OCI-LY1 (cell line): ENCODE measurements at regions not wholly inside any gene's neighbourhood (a gene's known extent, or its start where the extent isn't known, plus 50 kb on each side); places are given as distances from the start of the nearest gene placed in this dataset.

Experiments used
- H2AFZ ChIP-seq: fragments of 200-600 bp; sonication (generic), shearing (Covaris generic); 2 replicates; pipeline ENCODE4 v1.6.0; 2014; ENCODE audit warnings: antibody characterized with exemption, mild to moderate bottlenecking, low read length
- H3F3A ChIP-seq: fragments of 200-600 bp; sonication (generic), shearing (Covaris generic); 2 replicates; pipeline ENCODE4 v1.6.0; 2014; ENCODE audit warnings: mild to moderate bottlenecking, antibody characterized with exemption, low read length, moderate library complexity; ENCODE audit not compliant: insufficient read depth
- H3K27ac ChIP-seq: fragments of 200-600 bp; sonication (generic); 2 replicates; pipeline ENCODE4 v1.5.1; 2014; ENCODE audit warnings: low read length, mixed run types, mild to moderate bottlenecking, low read depth; ENCODE audit not compliant: poor library complexity, severe bottlenecking
- H3K27me3 ChIP-seq: fragments of 200-600 bp; sonication (generic); 2 replicates; pipeline ENCODE4 v1.6.0; 2014; ENCODE audit warnings: antibody characterized with exemption, mild to moderate bottlenecking, low read length, moderate library complexity; ENCODE audit not compliant: insufficient read depth
- H3K36me3 ChIP-seq: fragments of 200-600 bp; sonication (generic); 2 replicates; pipeline ENCODE4 v1.6.1; 2014; ENCODE audit warnings: mild to moderate bottlenecking, antibody characterized with exemption, low read length, moderate library complexity, mixed read lengths; ENCODE audit not compliant: insufficient read depth
- H3K4me1 ChIP-seq: fragments of 200-600 bp; sonication (generic); 2 replicates; pipeline ENCODE4 v1.5.1; 2014; ENCODE audit warnings: mild to moderate bottlenecking, low read length, moderate library complexity; ENCODE audit not compliant: insufficient read depth, severe bottlenecking
- H3K4me2 ChIP-seq: fragments of 200-600 bp; sonication (generic), shearing (Covaris generic); 2 replicates; pipeline ENCODE4 v1.6.1; 2014; ENCODE audit warnings: low read length
- H3K4me3 ChIP-seq: fragments of 200-600 bp; sonication (generic); 2 replicates; pipeline ENCODE4 v1.5.1; 2014; ENCODE audit warnings: low read length, low read depth, mild to moderate bottlenecking, mixed read lengths; ENCODE audit not compliant: poor library complexity, severe bottlenecking
- H3K79me2 ChIP-seq: fragments of 200-600 bp; shearing (Covaris generic); 2 replicates; pipeline ENCODE4 v1.6.1; 2016; ENCODE audit warnings: mixed run types, low read length, mixed read lengths; ENCODE audit not compliant: insufficient read depth
- H3K9ac ChIP-seq: fragments of 200-600 bp; sonication (generic), shearing (Covaris generic); 2 replicates; pipeline ENCODE4 v1.6.1; 2014; ENCODE audit warnings: mild to moderate bottlenecking, low read length, mixed read lengths
- H3K9me2 ChIP-seq: fragments of 200-600 bp; sonication (generic), shearing (Covaris generic); 2 replicates; pipeline ENCODE4 v1.6.1; 2014; ENCODE audit warnings: low read depth, mild to moderate bottlenecking, low read length, mixed read lengths
- H3K9me3 ChIP-seq: fragments of 200-600 bp; shearing (Covaris generic); 2 replicates; pipeline ENCODE4 v1.6.1; 2014; ENCODE audit warnings: low read length, mixed read lengths
- H4K20me1 ChIP-seq: fragments of 200-600 bp; sonication (generic), shearing (Covaris generic); 2 replicates; pipeline ENCODE4 v1.6.0; 2016; ENCODE audit warnings: mild to moderate bottlenecking, low read length; ENCODE audit not compliant: insufficient read depth
- CTCF ChIP-seq: fragments of 200-600 bp; sonication (generic), shearing (Covaris generic); IDR thresholded peaks from 2 replicates; pipeline ENCODE4 v1.5.1; 2017; ENCODE audit warnings: mild to moderate bottlenecking, antibody characterized with exemption, low read length, moderate library complexity, mixed read lengths
- EZH2 ChIP-seq: fragments of 200-600 bp; sonication (generic), shearing (Covaris generic); IDR thresholded peaks from 2 replicates; pipeline ENCODE4 v1.8.0; 2017; ENCODE audit warnings: borderline replicate concordance, mixed run types, mild to moderate bottlenecking, antibody characterized with exemption, low read length, moderate library complexity, mixed read lengths

GRCh38 chr3:103002425-103003176 lies 567.8 kb downstream of the ZPLD1 start:
- H3K4me3 ChIP-seq: no peak overlapping the region
- TF ChIP-seq EZH2: no peak
- H3K9me3 ChIP-seq: no peaks in the 10 kb centered on the region
- H4K20me1 ChIP-seq: no peaks in the 10 kb centered on the region
- H3F3A ChIP-seq: no peaks in the 10 kb centered on the region
- H3K9me2 ChIP-seq: no peaks in the 10 kb centered on the region
- no peak overlapping the region for H3K4me2 ChIP-seq
- no peaks in the 10 kb centered on the region for H3K36me3 ChIP-seq
- no peaks in the 10 kb centered on the region for H3K27me3 ChIP-seq
- no peak overlapping the region for H3K9ac ChIP-seq
- H3K4me1 ChIP-seq: no peaks in the 10 kb centered on the region
- H3K79me2 ChIP-seq: no peaks in the 10 kb centered on the region
- H3K27ac ChIP-seq: no peak overlapping the region
- H2AFZ ChIP-seq: no peak overlapping the region

GRCh38 chr3:103006526-103007183 lies 571.8 kb downstream of the ZPLD1 start:
- no peaks in the 10 kb centered on the region for H3K4me1 ChIP-seq
- H3K79me2 ChIP-seq: no peaks in the 10 kb centered on the region
- H3K4me3 ChIP-seq: no peak overlapping the region
- no peak overlapping the region for H2AFZ ChIP-seq
- TF ChIP-seq EZH2 (no peak), CTCF (no peak)
- no peaks in the 10 kb centered on the region for H4K20me1 ChIP-seq
- H3K4me2 ChIP-seq: no peak overlapping the region
- no peaks in the 10 kb centered on the region for H3F3A ChIP-seq
- H3K27ac ChIP-seq: no peak overlapping the region
- H3K36me3 ChIP-seq: no peaks in the 10 kb centered on the region
- H3K27me3 ChIP-seq: no peaks in the 10 kb centered on the region
- no peaks in the 10 kb centered on the region for H3K9me2 ChIP-seq
- no peak overlapping the region for H3K9ac ChIP-seq
- no peaks in the 10 kb centered on the region for H3K9me3 ChIP-seq

- no peaks in the 10 kb centered on the region for H3F3A ChIP-seq
- H3K4me3 ChIP-seq: no peak overlapping the region
- no peak overlapping the region for H3K27ac ChIP-seq
- no peaks in the 10 kb centered on the region for H3K4me1 ChIP-seq
- no peaks in the 10 kb centered on the region for H3K36me3 ChIP-seq
- no peak for TF ChIP-seq CTCF
- no peak for TF ChIP-seq EZH2
- no peaks in the 10 kb centered on the region for H3K79me2 ChIP-seq
- H4K20me1 ChIP-seq: no peaks in the 10 kb centered on the region
- H3K9me2 ChIP-seq: no peaks in the 10 kb centered on the region
- no peaks in the 10 kb centered on the region for H3K27me3 ChIP-seq
- no peaks in the 10 kb centered on the region for H3K9me3 ChIP-seq
- H3K4me2 ChIP-seq: no peak overlapping the region
- H2AFZ ChIP-seq: no peak overlapping the region
- H3K9ac ChIP-seq: no peak overlapping the region
Observed at GRCh38 chr3:103009609-103010008, 574.8 kb downstream of the ZPLD1 start.
